H9 (cell line): ENCODE measurements at regions not wholly inside any gene's neighbourhood (a gene's known extent, or its start where the extent isn't known, plus 50 kb on each side); places are given as distances from the start of the nearest gene placed in this dataset.

Experiments
- DNase-seq: peaks from one replicate; pipeline ENCODE4 v3.0.0-alpha.2; 2017
- H2AFZ ChIP-seq: one replicate; pipeline ENCODE4 v1.6.1; 2013; ENCODE audit warnings: mild to moderate bottlenecking, low read length, control low read depth, moderate library complexity
- H2AK5ac ChIP-seq: 2 replicates; pipeline ENCODE4 v1.6.1; 2013; ENCODE audit warnings: low read length, control low read depth, mixed read lengths; ENCODE audit not compliant: insufficient read length
- H2BK120ac ChIP-seq: one replicate; pipeline ENCODE4 v1.6.1; 2013; ENCODE audit warnings: low read depth, mild to moderate bottlenecking, low read length, control low read depth, inconsistent platforms; ENCODE audit not compliant: poor library complexity, severe bottlenecking
- H2BK12ac ChIP-seq: 2 replicates; pipeline ENCODE4 v1.6.1; 2013; ENCODE audit warnings: low read length, control low read depth, mixed read lengths, low read depth; ENCODE audit not compliant: insufficient read length
- H2BK15ac ChIP-seq: 2 replicates; pipeline ENCODE4 v1.6.1; 2013; ENCODE audit warnings: low read depth, low read length, control low read depth
- H2BK20ac ChIP-seq: one replicate; pipeline ENCODE4 v1.6.1; 2013; ENCODE audit warnings: low read depth, mild to moderate bottlenecking, low read length, control low read depth, inconsistent platforms; ENCODE audit not compliant: poor library complexity, severe bottlenecking
- H2BK5ac ChIP-seq: 2 replicates; pipeline ENCODE4 v1.6.1; 2013; ENCODE audit warnings: low read length, control low read depth, mixed read lengths; ENCODE audit not compliant: insufficient read length
- H3K14ac ChIP-seq: 2 replicates; pipeline ENCODE4 v1.6.1; 2013; ENCODE audit warnings: low read length, control low read depth; ENCODE audit not compliant: insufficient read depth
- H3K18ac ChIP-seq: 2 replicates; pipeline ENCODE4 v1.6.1; 2013; ENCODE audit warnings: low read depth, mild to moderate bottlenecking, mixed read lengths, low read length, control low read depth; ENCODE audit not compliant: insufficient read length
- H3K23ac ChIP-seq: 2 replicates; pipeline ENCODE4 v1.6.1; 2013; ENCODE audit warnings: low read length, control low read depth, mixed read lengths, low read depth; ENCODE audit not compliant: insufficient read length
- H3K23me2 ChIP-seq: 2 replicates; pipeline ENCODE4 v1.6.1; 2013; ENCODE audit warnings: low read depth, mild to moderate bottlenecking, mixed read lengths, low read length, control low read depth; ENCODE audit not compliant: insufficient read length, poor library complexity, severe bottlenecking
- H3K27ac ChIP-seq: 2 replicates; pipeline ENCODE4 v1.5.1; 2013; ENCODE audit warnings: low read length, control low read depth, mixed read lengths, low read depth; ENCODE audit not compliant: insufficient read length
- H3K27me3 ChIP-seq: 2 replicates; pipeline ENCODE4 v1.6.1; 2013; ENCODE audit warnings: low read length, control low read depth, inconsistent platforms; ENCODE audit not compliant: insufficient read depth
- H3K4ac ChIP-seq: 2 replicates; pipeline ENCODE4 v1.6.1; 2013; ENCODE audit warnings: low read depth, mild to moderate bottlenecking, control low read depth, inconsistent platforms, low read length, moderate library complexity
- H3K4me1 ChIP-seq: 2 replicates; pipeline ENCODE4 v1.6.1; 2013; ENCODE audit warnings: low read length, control low read depth, inconsistent platforms; ENCODE audit not compliant: insufficient read depth
- H3K4me2 ChIP-seq: 2 replicates; pipeline ENCODE4 v1.6.1; 2013; ENCODE audit warnings: low read length, control low read depth, mixed read lengths; ENCODE audit not compliant: insufficient read length, insufficient read depth
- H3K56ac ChIP-seq: 2 replicates; pipeline ENCODE4 v1.6.1; 2013; ENCODE audit warnings: low read depth, mild to moderate bottlenecking, mixed read lengths, low read length, control low read depth; ENCODE audit not compliant: insufficient read length
- H3K79me1 ChIP-seq: 2 replicates; pipeline ENCODE4 v1.6.1; 2013; ENCODE audit warnings: low read depth, mild to moderate bottlenecking, moderate library complexity, low read length, control low read depth, inconsistent platforms; ENCODE audit not compliant: insufficient read depth, poor library complexity, severe bottlenecking
- H3K79me2 ChIP-seq: 2 replicates; pipeline ENCODE4 v1.6.1; 2013; ENCODE audit warnings: low read length, control low read depth, inconsistent platforms; ENCODE audit not compliant: insufficient read depth
- H3K9ac ChIP-seq: 2 replicates; pipeline ENCODE4 v1.6.1; 2013; ENCODE audit warnings: low read length, control low read depth, mixed read lengths; ENCODE audit not compliant: insufficient read length; ENCODE audit errors: extremely low read depth
- H3K9me3 ChIP-seq: one replicate; pipeline ENCODE4 v1.6.1; 2013; ENCODE audit warnings: low read depth, low read length, inconsistent platforms; ENCODE audit not compliant: control insufficient read depth
- H3T11ph ChIP-seq: one replicate; pipeline ENCODE4 v1.6.1; 2013; ENCODE audit warnings: mild to moderate bottlenecking, low read length, control low read depth, inconsistent platforms
- H4K20me1 ChIP-seq: one replicate; pipeline ENCODE4 v1.6.1; 2013; ENCODE audit not compliant: control insufficient read depth, insufficient read length, insufficient read depth
- H4K5ac ChIP-seq: 2 replicates; pipeline ENCODE4 v1.6.1; 2013; ENCODE audit warnings: low read depth, mild to moderate bottlenecking, mixed read lengths, low read length, control low read depth; ENCODE audit not compliant: insufficient read length
- H4K8ac ChIP-seq: replicated peaks from 2 replicates; pipeline ENCODE4 v1.6.1; 2013; ENCODE audit warnings: low read length, control low read depth, mixed read lengths, low read depth; ENCODE audit not compliant: insufficient read length
- H4K91ac ChIP-seq: 2 replicates; pipeline ENCODE4 v1.6.1; 2013; ENCODE audit warnings: low read depth, mild to moderate bottlenecking, moderate library complexity, mixed read lengths, low read length, control low read depth; ENCODE audit not compliant: insufficient read length
- H3K27ac Mint-ChIP-seq, 3 experiments: 2 replicates in 2 of 3; 3 replicates in 1 of 3; pipeline ENCODE4 v1.8.0; 2020 to 2021; ENCODE audit warnings: mixed read lengths in 3 of 3, mild to moderate bottlenecking in 1 of 3, moderate library complexity in 1 of 3
- H3K27me3 Mint-ChIP-seq: 2 replicates; pipeline ENCODE4 v1.8.0; 2021; ENCODE audit warnings: low read depth, mild to moderate bottlenecking, moderate library complexity, mixed read lengths
- H3K36me3 Mint-ChIP-seq, 3 experiments: 2 replicates in 2 of 3; 3 replicates in 1 of 3; pipeline ENCODE4 v1.8.0; 2020 to 2021; ENCODE audit warnings: low read depth in 3 of 3, mixed read lengths in 3 of 3; ENCODE audit not compliant: insufficient read depth in 1 of 3
- H3K4me1 Mint-ChIP-seq, 2 experiments: 2 replicates each; pipeline ENCODE4 v1.8.0; 2020; ENCODE audit warnings: mixed read lengths in 2 of 2
- H3K4me3 Mint-ChIP-seq, 2 experiments: 2 replicates in 1 of 2; 3 replicates in 1 of 2; pipeline ENCODE4 v1.8.0; 2020 to 2021; ENCODE audit warnings: mild to moderate bottlenecking in 2 of 2, mixed read lengths in 2 of 2, moderate library complexity in 1 of 2
- H3K9me3 Mint-ChIP-seq, 2 experiments: 2 replicates in 1 of 2; 3 replicates in 1 of 2; pipeline ENCODE4 v1.8.0; 2020; ENCODE audit warnings: mild to moderate bottlenecking in 2 of 2, mixed read lengths in 2 of 2, moderate library complexity in 1 of 2
- CTCF ChIP-seq: fragments of 200-600 bp; sonication (generic); conservative IDR thresholded peaks from 3 replicates; pipeline ENCODE4 v1.8.0; 2021; ENCODE audit warnings: antibody characterized with exemption, mild to moderate bottlenecking
- WGBS: extraction: QIAGEN DNeasy Blood & Tissue Kit; methylation state at CpG from one replicate; pipeline ENCODE4 v1.1.7; 2013; ENCODE audit warnings: missing lambda C conversion rate, low lambda C conversion rate, mixed read lengths; ENCODE audit not compliant: insufficient read length; ENCODE audit errors: extremely low coverage; 5-methylcytosine and 5-hydroxymethylcytosine counted together

- Histone ChIP-seq H3K9ac (no peak overlapping the region), H3K27me3 (no peaks in the 10 kb centered on the region), H4K91ac (no peak overlapping the region), H2BK12ac (no peak overlapping the region), H3K23ac (no peak overlapping the region), H4K20me1 (no peaks in the 10 kb centered on the region), H3K79me1 (no peaks in the 10 kb centered on the region), H3K56ac (no peak overlapping the region), H4K5ac (no peak overlapping the region), H3K4ac (no peak overlapping the region), H3K18ac (no peak overlapping the region), H4K8ac (no peak overlapping the region), H3K79me2 (no peaks in the 10 kb centered on the region), H3T11ph (peak overlapping the region; percentile 67), H2AK5ac (no peak overlapping the region), H3K27ac (peak overlapping the region; percentile 68), H3K14ac (no peak overlapping the region), H3K4me1 (peaks cover 9% of the 10 kb centered on the region; the same call in 1 of the 2 replicates), H2AFZ (no peak overlapping the region), H2BK120ac (no peak overlapping the region), H2BK5ac (no peak overlapping the region), H3K4me2 (peak overlapping the region; percentile 37), H3K9me3 (no peaks in the 10 kb centered on the region), H2BK20ac (no peak overlapping the region), H3K23me2 (no peaks in the 10 kb centered on the region), H2BK15ac (no peak overlapping the region)
- TF ChIP-seq CTCF: no peak
- H3K27me3 Mint-ChIP-seq: no peaks in the 10 kb centered on the region
- no peak for DNase-seq
- H3K27ac Mint-ChIP-seq: peak overlapping the region; percentile 49 to 98 (median 97); a peak in 6 of 7 replicates
- peaks cover 0 to 2% of the 10 kb centered on the region in 2 experiments; a peak in 4 of 5 replicates for H3K9me3 Mint-ChIP-seq
- H3K36me3 Mint-ChIP-seq: peaks cover 3 to 16% (median 6%) of the 10 kb centered on the region in 3 experiments; a peak in 5 of 7 replicates
- H3K4me1 Mint-ChIP-seq: peaks cover 47 to 50% of the 10 kb centered on the region in 2 experiments
- WGBS: no CpG with 5 or more reads among the region's 1 CpG
- H3K4me3 Mint-ChIP-seq: peak overlapping the region; percentile 28; a peak in 3 of 5 replicates
Observed at GRCh38 chr4:136281889-136282288, 1250.4 kb downstream of the PCDH18 start.
